ENCODE measurements at regions not wholly inside any gene's neighbourhood (a gene's known extent, or its start where the extent isn't known, plus 50 kb on each side); places are given as distances from the start of the nearest gene placed in this dataset.

GRCh38 chr15:70197318-70197944, 99.7 kb upstream of the TLE3 start:
- peaks cover 23% of the 10 kb centered on the region for H3K27me3 Mint-ChIP-seq
- peaks cover 51% of the 10 kb centered on the region for H3K4me1 Mint-ChIP-seq (ENCODE audit: unreplicated experiment)
- no peak for DNase-seq (ENCODE audit: extremely low spot score, unreplicated experiment)
- peak overlapping the region; percentile 92 for H3K27ac Mint-ChIP-seq
- TF ChIP-seq CTCF (conservative IDR thresholded peaks at IDR 0.05): no peak
- H3K9me3 Mint-ChIP-seq: peaks cover 2% of the 10 kb centered on the region
- no peaks in the 10 kb centered on the region for H3K36me3 Mint-ChIP-seq
- no peak overlapping the region for H3K4me3 Mint-ChIP-seq

GRCh38 chr15:70196372-70197316, 98.9 kb upstream of the TLE3 start:
- peaks cover 17% of the 10 kb centered on the region for H3K27me3 Mint-ChIP-seq
- no peaks in the 10 kb centered on the region for H3K36me3 Mint-ChIP-seq
- no peak for TF ChIP-seq CTCF (conservative IDR thresholded peaks at IDR 0.05)
- H3K4me1 Mint-ChIP-seq (ENCODE audit: unreplicated experiment): peaks cover 51% of the 10 kb centered on the region
- DNase-seq (ENCODE audit: extremely low spot score, unreplicated experiment): no peak
- peak overlapping the region; percentile 71 for H3K4me3 Mint-ChIP-seq
- peak overlapping the region; percentile 92 for H3K27ac Mint-ChIP-seq
- H3K9me3 Mint-ChIP-seq: peaks cover 9% of the 10 kb centered on the region

- Mint-ChIP-seq H3K27me3 (peaks cover 16% of the 10 kb centered on the region), H3K27ac (no peak overlapping the region), H3K4me3 (no peak overlapping the region), H3K4me1 (ENCODE audit: unreplicated experiment) (peaks cover 47% of the 10 kb centered on the region), H3K36me3 (no peaks in the 10 kb centered on the region), H3K9me3 (peaks cover 9% of the 10 kb centered on the region)
- no peak for DNase-seq (ENCODE audit: extremely low spot score, unreplicated experiment)
- no peak for TF ChIP-seq CTCF (conservative IDR thresholded peaks at IDR 0.05)
Observed at GRCh38 chr15:70195587-70196305, 98.0 kb upstream of the TLE3 start.

GRCh38 chr15:70195171-70195570, 97.5 kb upstream of the TLE3 start:
- peaks cover 44% of the 10 kb centered on the region for H3K4me1 Mint-ChIP-seq (ENCODE audit: unreplicated experiment)
- no peak overlapping the region for H3K4me3 Mint-ChIP-seq
- no peaks in the 10 kb centered on the region for H3K36me3 Mint-ChIP-seq
- H3K9me3 Mint-ChIP-seq: peaks cover 9% of the 10 kb centered on the region
- no peak for DNase-seq (ENCODE audit: extremely low spot score, unreplicated experiment)
- H3K27me3 Mint-ChIP-seq: peaks cover 16% of the 10 kb centered on the region
- no peak for TF ChIP-seq CTCF (conservative IDR thresholded peaks at IDR 0.05)
- no peak overlapping the region for H3K27ac Mint-ChIP-seq

- no peak for DNase-seq (ENCODE audit: extremely low spot score, unreplicated experiment)
- Mint-ChIP-seq H3K4me3 (no peak overlapping the region), H3K36me3 (no peaks in the 10 kb centered on the region), H3K27ac (no peak overlapping the region), H3K9me3 (peaks cover 9% of the 10 kb centered on the region), H3K27me3 (peaks cover 16% of the 10 kb centered on the region), H3K4me1 (ENCODE audit: unreplicated experiment) (peaks cover 40% of the 10 kb centered on the region)
- no peak for TF ChIP-seq CTCF (conservative IDR thresholded peaks at IDR 0.05)
Observed at GRCh38 chr15:70194266-70194665, 96.5 kb upstream of the TLE3 start.
